NB4 (cell line): ENCODE measurements at regions not wholly inside any gene's neighbourhood (a gene's known extent, or its start where the extent isn't known, plus 50 kb on each side); places are given as distances from the start of the nearest gene placed in this dataset.

ENCODE experiments used
- DNase-seq: peaks from one replicate; pipeline ENCODE4 v3.0.0; 2010; ENCODE audit warnings: low read depth
- H3K4me3 ChIP-seq: one replicate; pipeline ENCODE4 v1.5.1; 2011; ENCODE audit warnings: mild to moderate bottlenecking, low read depth, low read length, moderate library complexity
- CTCF ChIP-seq: IDR thresholded peaks from one replicate; pipeline ENCODE4 v1.5.1; 2012; ENCODE audit warnings: low read depth, low read length
- MAX ChIP-seq: IDR thresholded peaks from 2 replicates; pipeline ENCODE4 v1.6.1; 2011; ENCODE audit warnings: low read depth, low read length
- MYC ChIP-seq: IDR thresholded peaks from 2 replicates; pipeline ENCODE4 v1.6.1; 2011; ENCODE audit warnings: low read depth, low read length
- POLR2A ChIP-seq: IDR thresholded peaks from 2 replicates; pipeline ENCODE4 v1.6.1; 2011; ENCODE audit warnings: mild to moderate bottlenecking; ENCODE audit not compliant: insufficient read length; ENCODE audit errors: extremely low read depth

- H3K4me3 ChIP-seq: no peak overlapping the region
- no peak for TF ChIP-seq POLR2A
- TF ChIP-seq CTCF: no peak
- no peak for TF ChIP-seq MAX
- no peak for TF ChIP-seq MYC
- no peak for DNase-seq
Measured at GRCh38 chr10:89894051-89894450, 192.7 kb downstream of the KIF20B start.

GRCh38 chr10:89900554-89900953 is 199.2 kb downstream of the KIF20B start:
- H3K4me3 ChIP-seq: no peak overlapping the region
- no peak for DNase-seq
- TF ChIP-seq MAX: no peak
- TF ChIP-seq POLR2A: no peak
- no peak for TF ChIP-seq CTCF
- no peak for TF ChIP-seq MYC

- TF ChIP-seq MYC: no peak
- no peak for TF ChIP-seq CTCF
- TF ChIP-seq POLR2A: no peak
- TF ChIP-seq MAX: no peak
- DNase-seq: no peak
- H3K4me3 ChIP-seq: no peak overlapping the region
Measured at GRCh38 chr10:89901895-89902294, 200.5 kb downstream of the KIF20B start.

- no peak for DNase-seq
- TF ChIP-seq MAX (no peak), POLR2A (no peak), CTCF (no peak), MYC (no peak)
- no peak overlapping the region for H3K4me3 ChIP-seq
Measured at GRCh38 chr10:89904755-89905154, 203.4 kb downstream of the KIF20B start.

- DNase-seq: no peak
- TF ChIP-seq CTCF: no peak
- no peak for TF ChIP-seq POLR2A
- no peak for TF ChIP-seq MYC
- no peak for TF ChIP-seq MAX
Measured at GRCh38 chr10:89909752-89910151, 208.4 kb downstream of the KIF20B start.

GRCh38 chr10:89915021-89915420 is 213.6 kb downstream of the KIF20B start:
- no peak for DNase-seq
- no peak overlapping the region for H3K4me3 ChIP-seq
- TF ChIP-seq MAX (no peak), MYC (no peak), POLR2A (no peak)

More at GRCh38 chr10:89909752-89910151, 208.4 kb downstream of the KIF20B start:
- no peak overlapping the region for H3K4me3 ChIP-seq
